Left forelimb (tissue), 1 donor: ENCODE measurements at regions not wholly inside any gene's neighbourhood (a gene's known extent, or its start where the extent isn't known, plus 50 kb on each side); places are given as distances from the start of the nearest gene placed in this dataset.

Experiments used
- DNase-seq: peaks from one replicate; pipeline ENCODE4 v3.0.0-alpha.2; 2018; ENCODE audit warnings: low spot score

DNA sequence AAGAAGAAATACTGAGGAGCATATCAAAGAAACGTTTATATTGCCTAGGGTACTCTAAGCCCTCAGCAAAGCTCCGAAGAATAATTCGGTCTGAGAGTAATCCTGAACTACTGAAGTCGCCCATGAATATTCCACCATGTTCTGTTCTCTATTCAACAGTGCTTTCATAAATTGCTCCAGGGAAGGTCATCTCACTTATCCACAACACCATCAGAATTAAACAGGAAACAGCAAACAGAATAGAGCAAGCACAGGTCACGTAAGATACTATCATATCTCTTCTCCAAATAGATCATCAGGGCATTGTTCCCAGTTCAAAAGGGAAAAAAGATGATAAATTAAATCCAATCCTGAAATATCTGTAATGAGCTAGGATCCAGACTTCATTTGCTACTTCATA lies 325.6 kb downstream of the DEPDC1B start:
- DNase-seq: no peak

- no peak for DNase-seq
These were observed 327.2 kb downstream of the DEPDC1B start for GRCh38 chr5:60372786-60373185.

- no peak for DNase-seq
These were observed 328.9 kb downstream of the DEPDC1B start for GRCh38 chr5:60371065-60371464.

GRCh38 chr5:60370508-60370907 lies 329.5 kb downstream of the DEPDC1B start:
- DNase-seq: no peak

- no peak for DNase-seq
These were observed 330.6 kb downstream of the DEPDC1B start for GRCh38 chr5:60369391-60369790.

DNA sequence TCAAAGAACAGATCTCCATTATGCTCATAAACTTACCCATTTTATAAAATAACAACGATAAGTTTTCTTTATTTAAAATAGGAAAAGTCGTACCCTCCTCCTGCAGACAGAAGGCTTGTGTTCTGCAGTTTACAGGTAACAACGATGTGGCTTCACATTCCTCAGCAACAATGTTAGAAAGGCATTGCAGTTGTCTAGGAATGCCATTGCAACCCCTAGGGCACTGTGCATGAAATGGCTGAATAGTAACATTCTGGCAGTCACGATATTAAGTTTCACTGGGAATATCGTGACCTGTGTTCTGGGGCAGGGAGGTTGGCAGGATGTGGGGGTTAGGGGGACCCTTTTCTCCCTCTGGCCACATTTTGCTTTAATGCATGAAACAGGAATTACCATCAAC lies 331.9 kb downstream of the DEPDC1B start:
- no peak for DNase-seq

DNA sequence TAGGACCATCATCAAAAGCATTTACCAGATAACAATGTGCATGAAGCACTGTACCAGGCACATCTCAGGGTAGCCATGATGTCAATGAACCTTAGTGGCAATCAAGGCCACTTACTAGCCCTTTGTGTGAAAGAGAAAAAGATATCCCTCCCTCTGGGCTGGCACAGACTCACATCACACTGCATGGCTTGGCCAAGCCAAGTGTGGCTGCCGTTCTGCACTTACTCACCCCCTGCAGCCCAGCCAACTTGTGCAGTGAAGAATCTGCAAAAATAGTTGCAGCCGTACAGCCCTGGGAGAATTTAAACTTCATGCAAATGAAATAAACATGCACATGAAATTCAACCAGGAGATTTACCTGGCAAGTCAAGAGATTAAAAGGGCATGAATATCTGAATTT lies 333.5 kb downstream of the DEPDC1B start:
- DNase-seq: no peak

- no peak for DNase-seq
These were observed 335.0 kb downstream of the DEPDC1B start for GRCh38 chr5:60365001-60365400.

DNA sequence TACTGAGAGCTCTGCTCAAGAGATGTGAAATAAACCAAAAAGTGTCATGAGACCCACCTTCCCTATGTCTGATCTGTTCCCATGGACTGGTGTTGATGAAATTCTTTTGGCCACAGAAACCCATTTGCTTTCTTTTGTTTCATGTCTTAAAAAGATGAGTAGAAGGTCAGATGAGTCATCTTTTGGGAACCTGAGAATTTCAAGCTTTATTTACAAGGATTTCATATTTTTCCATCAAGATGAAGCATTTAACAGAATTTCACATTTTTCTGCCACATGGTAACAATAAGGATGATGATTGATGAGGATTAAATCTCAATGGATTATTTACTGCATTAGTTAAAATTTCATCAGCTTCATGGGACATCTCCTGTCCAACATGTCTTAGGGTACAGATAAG lies 337.8 kb downstream of the DEPDC1B start:
- DNase-seq: no peak

GRCh38 chr5:60360355-60360754 lies 339.6 kb downstream of the DEPDC1B start:
- no peak for DNase-seq

DNA sequence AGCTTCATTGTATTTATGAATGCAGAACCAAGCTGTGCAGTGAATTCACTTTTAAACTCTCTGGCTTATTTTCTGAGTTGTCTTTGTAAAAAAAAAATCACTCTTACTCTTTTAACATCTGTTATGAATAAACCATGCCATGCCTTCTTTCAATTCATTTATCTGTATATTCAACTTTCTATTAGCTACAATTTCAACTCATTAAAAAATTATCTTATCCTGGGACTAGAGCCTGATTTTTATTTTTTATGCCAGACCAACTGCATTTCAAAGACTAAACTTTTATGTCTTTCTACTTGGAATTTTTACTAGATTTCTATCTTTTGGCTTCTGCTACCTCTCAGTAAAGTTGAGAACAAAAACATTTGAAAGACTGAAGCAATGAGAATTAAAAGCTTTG lies 342.7 kb downstream of the DEPDC1B start:
- no peak for DNase-seq

- DNase-seq: no peak
These were observed 343.2 kb downstream of the DEPDC1B start for GRCh38 chr5:60356745-60357144.

DNA sequence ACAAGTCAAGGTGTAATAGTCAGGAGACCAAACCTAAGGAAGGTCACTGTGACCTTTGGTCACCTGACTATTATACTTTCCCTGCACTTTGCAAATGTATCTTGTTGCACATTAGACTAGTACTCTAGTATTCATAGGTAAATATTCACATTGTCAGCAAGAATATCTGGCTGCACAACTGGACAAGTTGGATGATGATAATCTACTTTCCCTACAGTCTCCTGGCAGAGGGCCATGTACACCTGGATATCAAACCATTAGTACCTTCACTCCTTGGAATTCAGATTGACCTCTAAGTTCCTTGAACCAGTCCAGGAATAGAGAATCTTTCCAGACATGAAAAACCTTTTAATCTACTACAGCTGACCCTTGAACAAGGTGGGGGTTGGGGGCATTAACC lies 344.8 kb downstream of the DEPDC1B start:
- no peak for DNase-seq

- no peak for DNase-seq
These were observed 345.7 kb downstream of the DEPDC1B start for GRCh38 chr5:60354311-60354710.

DNA sequence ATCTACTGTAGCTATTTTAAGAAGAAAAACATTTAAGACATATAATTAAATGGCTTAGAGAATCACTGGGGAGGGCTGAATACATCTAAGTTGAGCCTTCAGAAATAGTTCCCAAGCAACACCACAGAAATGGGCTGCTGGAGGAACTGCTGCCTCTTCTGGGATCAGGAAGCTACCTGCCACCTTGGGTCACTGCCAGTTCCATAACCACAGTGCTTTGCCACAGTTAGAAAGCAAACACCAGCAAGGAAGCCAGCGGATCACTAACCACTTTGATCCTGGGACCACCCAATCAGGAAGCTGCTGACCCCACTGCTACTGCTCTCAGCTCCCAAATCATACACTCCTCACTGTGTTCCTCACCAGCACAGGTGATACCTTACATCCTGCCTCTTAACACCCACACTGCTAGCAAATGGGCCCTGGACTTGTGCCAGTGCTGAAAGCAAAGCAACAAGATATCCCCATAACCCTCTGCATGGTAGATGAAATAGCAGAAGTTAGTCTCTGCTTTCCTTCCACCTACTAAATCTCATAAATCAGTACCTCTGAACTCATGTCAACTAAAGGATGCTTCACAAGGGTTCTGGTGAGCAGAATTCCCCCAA lies 346.9 kb downstream of the DEPDC1B start:
- no peak for DNase-seq

DNA sequence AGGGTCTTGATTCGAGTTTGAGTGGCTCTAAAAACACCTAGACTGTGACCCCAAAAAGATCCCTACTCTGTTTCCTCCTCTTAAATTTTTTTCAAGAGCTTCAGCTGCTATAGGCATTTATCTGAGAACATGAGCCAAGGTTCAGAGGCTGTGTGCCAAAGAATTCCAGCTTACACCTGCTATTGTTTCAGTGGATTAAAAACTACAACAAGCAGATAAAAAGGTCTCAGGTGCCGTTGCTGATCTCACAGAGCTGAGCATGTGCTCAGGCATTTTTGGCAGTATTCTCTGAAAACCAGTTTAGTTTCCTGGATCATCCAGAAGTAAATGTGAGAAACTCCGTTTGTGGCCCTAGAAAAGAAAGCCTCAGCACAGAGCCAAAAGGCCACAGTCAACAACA lies 349.2 kb downstream of the DEPDC1B start:
- DNase-seq: no peak

GRCh38 chr5:60349891-60350415 lies 350.0 kb downstream of the DEPDC1B start:
- no peak for DNase-seq

DNA sequence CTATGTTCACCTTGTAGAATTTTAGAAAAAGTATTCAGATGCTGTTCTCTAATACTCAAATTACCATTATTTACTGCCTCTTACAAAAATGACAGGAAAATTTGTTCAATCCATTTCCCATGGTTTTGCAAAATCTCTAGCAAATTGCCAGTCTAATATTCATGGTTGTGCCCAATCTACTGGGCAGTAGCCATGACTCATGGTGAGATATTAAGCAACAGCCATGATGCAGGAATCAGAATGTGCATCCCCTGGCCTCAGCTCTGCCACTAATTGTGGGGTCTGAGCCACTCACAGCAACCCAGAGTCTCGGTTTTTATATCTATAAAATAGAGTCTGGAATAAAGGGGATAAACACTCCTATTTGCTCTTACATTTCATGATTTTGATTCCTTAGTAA lies 353.6 kb downstream of the DEPDC1B start:
- DNase-seq: no peak

DNA sequence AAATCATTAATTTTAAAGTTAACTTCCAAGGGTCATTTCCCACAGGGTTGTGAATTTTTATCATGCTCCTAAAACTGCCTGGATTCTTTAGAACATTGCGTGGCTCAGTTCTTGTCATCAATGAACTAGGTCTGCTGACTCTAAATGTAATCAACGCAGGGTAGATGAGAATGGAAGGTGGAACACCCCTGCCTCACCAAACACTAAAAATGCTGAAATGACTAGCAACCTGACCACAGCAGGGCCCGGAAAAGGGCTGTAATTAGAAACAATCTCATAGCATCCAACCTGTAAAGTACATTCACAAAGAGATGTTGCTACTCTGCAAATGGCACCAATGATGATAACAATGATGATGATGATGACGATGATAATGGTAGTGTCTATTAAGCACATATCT lies 356.9 kb downstream of the DEPDC1B start:
- DNase-seq: no peak

GRCh38 chr5:60340965-60341471 lies 358.9 kb downstream of the DEPDC1B start:
- DNase-seq: no peak

GRCh38 chr5:60340326-60340725 lies 359.6 kb downstream of the DEPDC1B start:
- no peak for DNase-seq

DNA sequence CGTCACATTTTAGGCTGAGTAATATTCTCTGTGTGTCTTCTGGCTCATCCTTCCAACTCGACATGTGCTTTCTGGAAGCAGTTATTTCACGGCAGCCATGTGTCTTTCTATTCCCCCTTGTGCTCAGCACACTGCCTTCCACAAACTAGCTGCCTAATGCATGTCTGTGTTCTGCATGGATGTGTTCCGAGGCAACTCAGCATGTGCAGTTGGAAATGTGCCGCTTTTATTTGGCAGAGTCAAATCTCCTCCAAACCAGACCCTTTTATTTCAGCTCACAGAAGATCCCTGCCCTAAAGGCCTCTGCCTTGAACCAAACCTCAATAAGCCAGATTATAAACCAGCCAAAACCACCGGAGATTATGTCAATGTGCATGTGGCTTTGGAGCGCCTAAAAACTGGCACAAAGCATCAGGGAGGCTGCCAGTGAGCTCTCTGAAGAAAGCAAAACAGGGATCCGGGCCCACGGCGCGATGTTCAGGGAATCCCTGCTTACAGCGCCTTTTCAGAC lies 360.2 kb downstream of the DEPDC1B start:
- peak; percentile 82 for DNase-seq

GRCh38 chr5:60338846-60339245 lies 361.1 kb downstream of the DEPDC1B start:
- no peak for DNase-seq

DNA sequence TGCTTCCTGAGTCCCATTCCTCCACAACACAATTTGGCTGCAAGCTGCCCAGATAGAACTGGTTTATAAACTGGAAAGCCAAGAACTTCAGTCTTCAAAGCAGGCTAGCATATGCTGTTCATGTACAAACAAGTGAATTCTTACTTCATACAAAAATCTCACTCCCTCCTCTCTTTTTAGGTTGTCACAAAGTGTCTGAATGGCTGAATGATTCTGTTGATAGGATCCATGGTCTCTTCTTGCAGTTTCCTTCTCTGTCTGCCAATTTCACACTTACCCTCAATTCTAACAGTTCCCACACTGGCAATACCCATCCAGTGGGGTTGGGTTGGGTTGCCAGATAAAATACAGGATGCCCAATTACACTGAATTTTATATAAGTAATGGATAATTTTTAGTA lies 363.5 kb downstream of the DEPDC1B start:
- DNase-seq: no peak
